ENCODE measurements at regions not wholly inside any gene's neighbourhood (a gene's known extent, or its start where the extent isn't known, plus 50 kb on each side); places are given as distances from the start of the nearest gene placed in this dataset.

- H3K9me3 ChIP-seq, result no peaks in the 10 kb centered on the region
- DNase-seq (no peak), ATAC-seq (peak; percentile 74)
- no peak overlapping the region for H3K4me3 ChIP-seq
- H3K4me1 ChIP-seq, result peaks cover 5% of the 10 kb centered on the region
- no peak for TF ChIP-seq CTCF (IDR thresholded peaks at IDR 0.05)
- H3K27me3 ChIP-seq (ENCODE audit: low read depth), result no peaks in the 10 kb centered on the region
- intact Hi-C loops (cut with DNase I), result no loop called here
- H3K36me3 ChIP-seq, result no peaks in the 10 kb centered on the region
- H3K27ac ChIP-seq, result peak overlapping the region; percentile 12
Measured at GRCh38 chr6:139940741-139941729, 566.6 kb upstream of the CITED2 start.

- intact Hi-C loops (cut with DNase I), result no loop called here
- no peak for DNase-seq
- TF ChIP-seq CTCF (IDR thresholded peaks at IDR 0.05), result no peak
- no peak overlapping the region for H3K27ac ChIP-seq
- H3K36me3 ChIP-seq, result no peaks in the 10 kb centered on the region
- no peaks in the 10 kb centered on the region for H3K27me3 ChIP-seq (ENCODE audit: low read depth)
- H3K4me1 ChIP-seq, result peaks cover 5% of the 10 kb centered on the region
- no peaks in the 10 kb centered on the region for H3K9me3 ChIP-seq
- no peak for ATAC-seq
- no peak overlapping the region for H3K4me3 ChIP-seq
Measured at GRCh38 chr6:139939189-139939979, 564.9 kb upstream of the CITED2 start.

- Histone ChIP-seq H3K4me1 (no peaks in the 10 kb centered on the region), H3K27me3 (ENCODE audit: low read depth) (no peaks in the 10 kb centered on the region), H3K9me3 (no peaks in the 10 kb centered on the region), H3K27ac (no peak overlapping the region), H3K36me3 (no peaks in the 10 kb centered on the region), H3K4me3 (no peak overlapping the region)
- DNase-seq (no peak), ATAC-seq (no peak)
- TF ChIP-seq CTCF (IDR thresholded peaks at IDR 0.05), result no peak
- intact Hi-C loops (cut with DNase I), result no loop called here
Measured at GRCh38 chr6:139932671-139933070, 558.2 kb upstream of the CITED2 start.

GRCh38 chr6:139931747-139932146 is 557.3 kb upstream of the CITED2 start:
- Histone ChIP-seq H3K36me3 (no peaks in the 10 kb centered on the region), H3K27me3 (ENCODE audit: low read depth) (no peaks in the 10 kb centered on the region), H3K27ac (no peak overlapping the region), H3K4me3 (no peak overlapping the region), H3K4me1 (no peaks in the 10 kb centered on the region), H3K9me3 (no peaks in the 10 kb centered on the region)
- ATAC-seq (no peak), DNase-seq (no peak)
- intact Hi-C loops (cut with DNase I), result no loop called here
- TF ChIP-seq CTCF (IDR thresholded peaks at IDR 0.05), result no peak

- ATAC-seq (no peak), DNase-seq (no peak)
- intact Hi-C loops (cut with DNase I), result no loop called here
- no peak overlapping the region for H3K27ac ChIP-seq
- H3K27me3 ChIP-seq (ENCODE audit: low read depth), result no peaks in the 10 kb centered on the region
- no peak for TF ChIP-seq CTCF (IDR thresholded peaks at IDR 0.05)
- H3K36me3 ChIP-seq, result no peaks in the 10 kb centered on the region
- no peak overlapping the region for H3K4me3 ChIP-seq
- no peaks in the 10 kb centered on the region for H3K9me3 ChIP-seq
- no peaks in the 10 kb centered on the region for H3K4me1 ChIP-seq
Measured at GRCh38 chr6:139927742-139928305, 553.4 kb upstream of the CITED2 start.

Data from lower lobe of right lung (tissue), 2 donors.